ENCODE measurements at regions not wholly inside any gene's neighbourhood (a gene's known extent, or its start where the extent isn't known, plus 50 kb on each side); places are given as distances from the start of the nearest gene placed in this dataset.

- Histone ChIP-seq H3K27ac (no peak overlapping the region), H3K4me3 (no peak overlapping the region), H3K36me3 (no peaks in the 10 kb centered on the region), H3K27me3 (replicated peaks; ENCODE audit: insufficient read depth) (no peaks in the 10 kb centered on the region), H3K9me3 (no peaks in the 10 kb centered on the region), H3K4me1 (ENCODE audit: control insufficient read depth in 1 of 2, low read depth in 2 of 2) (peaks cover 9 to 17% of the 10 kb centered on the region in 2 donors)
- no peak for TF ChIP-seq CTCF (IDR thresholded peaks at IDR 0.05)
- DNase-seq (ENCODE audit: low spot score) (no peak), ATAC-seq (ENCODE audit: insufficient number of reproducible peaks, low FRiP score, low read depth) (no peak)
Observed at GRCh38 chr3:102736975-102737304, 302.1 kb downstream of the ZPLD1 start.

GRCh38 chr3:102737353-102737752, 302.5 kb downstream of the ZPLD1 start:
- no peak for TF ChIP-seq CTCF (IDR thresholded peaks at IDR 0.05)
- H3K4me1 ChIP-seq (ENCODE audit: control insufficient read depth in 1 of 2, low read depth in 2 of 2): peaks cover 9 to 17% of the 10 kb centered on the region in 2 donors
- no peak overlapping the region for H3K4me3 ChIP-seq
- DNase-seq (ENCODE audit: low spot score): no peak
- H3K36me3 ChIP-seq: no peaks in the 10 kb centered on the region
- no peaks in the 10 kb centered on the region for H3K27me3 ChIP-seq (replicated peaks; ENCODE audit: insufficient read depth)
- no peak overlapping the region for H3K27ac ChIP-seq
- no peaks in the 10 kb centered on the region for H3K9me3 ChIP-seq
- ATAC-seq (ENCODE audit: insufficient number of reproducible peaks, low FRiP score, low read depth): no peak

- Histone ChIP-seq H3K36me3 (no peaks in the 10 kb centered on the region), H3K9me3 (no peaks in the 10 kb centered on the region), H3K4me3 (no peak overlapping the region), H3K27me3 (replicated peaks; ENCODE audit: insufficient read depth) (no peaks in the 10 kb centered on the region), H3K4me1 (ENCODE audit: control insufficient read depth in 1 of 2, low read depth in 2 of 2) (no peaks in the 10 kb centered on the region), H3K27ac (no peak overlapping the region)
- ATAC-seq (ENCODE audit: insufficient number of reproducible peaks, low FRiP score, low read depth) (no peak), DNase-seq (ENCODE audit: low spot score) (no peak)
- no peak for TF ChIP-seq CTCF (IDR thresholded peaks at IDR 0.05)
Observed at GRCh38 chr3:102741105-102741504, 306.3 kb downstream of the ZPLD1 start.

GRCh38 chr3:102741694-102742093, 306.9 kb downstream of the ZPLD1 start:
- H3K27me3 ChIP-seq (replicated peaks; ENCODE audit: insufficient read depth): no peaks in the 10 kb centered on the region
- no peak for TF ChIP-seq CTCF (IDR thresholded peaks at IDR 0.05)
- no peak overlapping the region for H3K4me3 ChIP-seq
- no peak overlapping the region for H3K27ac ChIP-seq
- H3K4me1 ChIP-seq (ENCODE audit: control insufficient read depth in 1 of 2, low read depth in 2 of 2): no peaks in the 10 kb centered on the region
- H3K9me3 ChIP-seq: no peaks in the 10 kb centered on the region
- DNase-seq (ENCODE audit: low spot score) (no peak), ATAC-seq (ENCODE audit: insufficient number of reproducible peaks, low FRiP score, low read depth) (no peak)
- H3K36me3 ChIP-seq: no peaks in the 10 kb centered on the region

- Histone ChIP-seq H3K4me3 (no peak overlapping the region), H3K4me1 (ENCODE audit: control insufficient read depth in 1 of 2, low read depth in 2 of 2) (no peaks in the 10 kb centered on the region), H3K27me3 (replicated peaks; ENCODE audit: insufficient read depth) (no peaks in the 10 kb centered on the region), H3K36me3 (no peaks in the 10 kb centered on the region), H3K9me3 (no peaks in the 10 kb centered on the region), H3K27ac (no peak overlapping the region)
- TF ChIP-seq CTCF (IDR thresholded peaks at IDR 0.05): no peak
- no peak for DNase-seq (ENCODE audit: low spot score)
- ATAC-seq (ENCODE audit: insufficient number of reproducible peaks, low FRiP score, low read depth): no peak
Observed at GRCh38 chr3:102745881-102746280, 311.1 kb downstream of the ZPLD1 start.

All from thoracic aorta (tissue), 2 donors.